ENCODE measurements at regions not wholly inside any gene's neighbourhood (a gene's known extent, or its start where the extent isn't known, plus 50 kb on each side); places are given as distances from the start of the nearest gene placed in this dataset.
"Not testable (repeated sequence)": the region's sequence is repeated elsewhere in the genome, so short reads cannot be mapped to it uniquely, and the experiment has no call there.

- DNase-seq = no peak
Measured at GRCh38 chr5:86671536-86671935, 53.8 kb downstream of the COX7C start.

- DNase-seq = no peak
Measured at GRCh38 chr5:86674069-86674468, 56.3 kb downstream of the COX7C start.

GRCh38 chr5:86675311-86675710, 57.6 kb downstream of the COX7C start:
- DNase-seq = no peak

GRCh38 chr5:86679529-86679928, 61.8 kb downstream of the COX7C start:
- no peak for DNase-seq

GRCh38 chr5:86679949-86680348, 62.2 kb downstream of the COX7C start:
- no peak for DNase-seq

GRCh38 chr5:86684222-86684621, 66.5 kb downstream of the COX7C start:
- no peak for DNase-seq

- no peak for DNase-seq
Measured at GRCh38 chr5:86686046-86686445, 68.3 kb downstream of the COX7C start.

- no peak for DNase-seq
Measured at GRCh38 chr5:86688406-86688805, 70.7 kb downstream of the COX7C start.

GRCh38 chr5:86689103-86689729, 71.5 kb downstream of the COX7C start:
- no peak for DNase-seq

- DNase-seq = no peak
Measured at GRCh38 chr5:86709157-86709881, 91.6 kb downstream of the COX7C start.

- DNase-seq = no peak
Measured at GRCh38 chr5:86716121-86716520, 98.4 kb downstream of the COX7C start.

GRCh38 chr5:86731319-86732117, 113.8 kb downstream of the COX7C start:
- not testable (repeated sequence) for DNase-seq

GRCh38 chr5:86735370-86735769, 117.6 kb downstream of the COX7C start:
- no peak for DNase-seq

GRCh38 chr5:86737579-86737978, 119.8 kb downstream of the COX7C start:
- no peak for DNase-seq

GRCh38 chr5:86748538-86749105, 130.9 kb downstream of the COX7C start:
- DNase-seq = no peak

- no peak for DNase-seq
Measured at GRCh38 chr5:86749841-86750240, 132.1 kb downstream of the COX7C start.

GRCh38 chr5:86756839-86757238, 139.1 kb downstream of the COX7C start:
- no peak for DNase-seq

- no peak for DNase-seq
Measured at GRCh38 chr5:86757824-86758223, 140.1 kb downstream of the COX7C start.

- no peak for DNase-seq
Measured at GRCh38 chr5:86760661-86761060, 142.9 kb downstream of the COX7C start.

- no peak for DNase-seq
Measured at GRCh38 chr5:86763929-86764328, 146.2 kb downstream of the COX7C start.

GRCh38 chr5:86765778-86766502, 148.2 kb downstream of the COX7C start:
- peak in 1 of 2 experiments; percentile 56 for DNase-seq

- DNase-seq = no peak
Measured at GRCh38 chr5:86768699-86769202, 151.0 kb downstream of the COX7C start.

- DNase-seq = no peak
Measured at GRCh38 chr5:86780018-86780417, 162.3 kb downstream of the COX7C start.
